AG04449 (cell line): ENCODE measurements at regions not wholly inside any gene's neighbourhood (a gene's known extent, or its start where the extent isn't known, plus 50 kb on each side); places are given as distances from the start of the nearest gene placed in this dataset.

Experiments
- CTCF ChIA-PET: fragments of 350-600 bp; formaldehyde crosslinking; extraction: SDS; loops from one replicate; lab custom pipeline; 2021; ENCODE audit warnings: antibody characterized with exemption; lab: Yijun Ruan, JAX
- POLR2A ChIA-PET: fragments of 400-600, 350-600 bp; formaldehyde crosslinking; extraction: SDS; loops from one replicate; lab custom pipeline; 2020; ENCODE audit warnings: antibody characterized with exemption, inconsistent platforms; lab: Yijun Ruan, JAX
- DNase-seq: peaks from one replicate; pipeline ENCODE4 v3.0.0-alpha.2; 2010; ENCODE audit warnings: low read depth, low spot score
- H3K4me3 ChIP-seq: 2 replicates; pipeline ENCODE4 v1.5.1; 2011; ENCODE audit warnings: low read depth, mild to moderate bottlenecking, control low read depth, low read length
- CTCF ChIP-seq: IDR thresholded peaks from one replicate; pipeline ENCODE4 v1.5.1; 2011; ENCODE audit warnings: mild to moderate bottlenecking, moderate library complexity, low read length, control low read depth, inconsistent platforms; ENCODE audit not compliant: insufficient read depth; ENCODE audit errors: missing control alignments

GRCh38 chr14:89576145-89576927, 159.3 kb upstream of the FOXN3 start:
- POLR2A ChIA-PET: no interaction called here
- CTCF ChIA-PET: no interaction called here
- no peak for TF ChIP-seq CTCF
- DNase-seq: no peak
- H3K4me3 ChIP-seq: no peak overlapping the region

GRCh38 chr14:89575386-89576061, 158.5 kb upstream of the FOXN3 start:
- POLR2A ChIA-PET: no interaction called here
- no peak for TF ChIP-seq CTCF
- no peak for DNase-seq
- CTCF ChIA-PET: interaction anchor here (1.3 kb wide), 1 partner anchor 11 kb away, joined by 5 read pairs; no protein-coding TSS in a partner anchor
- no peak overlapping the region for H3K4me3 ChIP-seq

- ChIA-PET POLR2A (no interaction called here), CTCF (interaction anchor here (1.0 to 1.3 kb wide), 2 partner anchors 10 to 30 kb away, joined by 3 to 5 read pairs; no protein-coding TSS in a partner anchor)
- TF ChIP-seq CTCF: no peak
- no peak for DNase-seq
- H3K4me3 ChIP-seq: no peak overlapping the region
Measured at GRCh38 chr14:89574420-89574819, 157.4 kb upstream of the FOXN3 start.

GRCh38 chr14:89573399-89573657, 156.3 kb upstream of the FOXN3 start:
- POLR2A ChIA-PET: no interaction called here
- no peak overlapping the region for H3K4me3 ChIP-seq
- CTCF ChIA-PET: interaction anchor here (0.6 kb wide), 2 partner anchors 9 to 33 kb away, joined by 3 read pairs; no protein-coding TSS in a partner anchor
- TF ChIP-seq CTCF: no peak
- DNase-seq: no peak

GRCh38 chr14:89572596-89573398, 155.8 kb upstream of the FOXN3 start:
- DNase-seq: no peak
- CTCF ChIA-PET: interaction anchor here (0.6 kb wide), 1 partner anchor 8 kb away, joined by 3 read pairs; no protein-coding TSS in a partner anchor

More at GRCh38 chr14:89572596-89573398, 155.8 kb upstream of the FOXN3 start:
- no peak overlapping the region for H3K4me3 ChIP-seq
- no peak for TF ChIP-seq CTCF
- POLR2A ChIA-PET: no interaction called here
